ENCODE measurements at regions not wholly inside any gene's neighbourhood (a gene's known extent, or its start where the extent isn't known, plus 50 kb on each side); places are given as distances from the start of the nearest gene placed in this dataset.
A peak's percentile ranks its signal among the peaks of the same experiment; 100 is the strongest.

DNA sequence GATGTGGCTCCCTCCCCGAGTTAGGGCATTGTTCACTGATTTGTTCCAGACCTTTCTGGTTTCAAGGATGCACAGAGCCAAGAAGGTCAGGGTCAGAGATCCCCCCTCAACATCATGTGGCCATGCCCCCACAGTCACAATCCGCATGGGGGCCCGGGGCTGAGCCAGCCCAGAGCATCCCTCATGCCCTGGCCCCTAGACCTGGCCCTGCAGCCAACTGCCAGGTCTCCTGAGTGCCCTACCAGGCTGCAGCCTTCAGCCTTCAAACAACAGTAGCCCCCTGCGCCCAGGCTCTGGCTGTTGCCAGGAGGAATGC, 142.4 kb downstream of the CRYBB2 start:
- Histone ChIP-seq H3K4me3 (replicated peaks; ENCODE audit: low read depth, low read length) (no peak overlapping the region), H3K36me3 (ENCODE audit: control insufficient read depth, insufficient read depth, low read length) (peaks cover 4% of the 10 kb centered on the region), H3K27me3 (replicated peaks; ENCODE audit: control insufficient read depth, insufficient read depth, low read length) (no peaks in the 10 kb centered on the region)
- no peak for TF ChIP-seq CTCF (IDR thresholded peaks at IDR 0.05; ENCODE audit: insufficient read depth, low read length, poor library complexity, severe bottlenecking)
- DNase-seq (ENCODE audit: extremely low read depth, insufficient read length) = no peak

- peak; percentile 27 for DNase-seq (ENCODE audit: extremely low read depth, insufficient read length)
- H3K4me3 ChIP-seq (replicated peaks; ENCODE audit: low read depth, low read length) = no peak overlapping the region
- no peaks in the 10 kb centered on the region for H3K27me3 ChIP-seq (replicated peaks; ENCODE audit: control insufficient read depth, insufficient read depth, low read length)
- TF ChIP-seq CTCF (IDR thresholded peaks at IDR 0.05; ENCODE audit: insufficient read depth, low read length, poor library complexity, severe bottlenecking) = peak; percentile 90
- H3K36me3 ChIP-seq (ENCODE audit: control insufficient read depth, insufficient read depth, low read length) = peaks cover 4% of the 10 kb centered on the region
These were observed 142.9 kb downstream of the CRYBB2 start for GRCh38 chr22:25362215-25362882.

GRCh38 chr22:25362883-25363240, 143.4 kb downstream of the CRYBB2 start:
- DNase-seq (ENCODE audit: extremely low read depth, insufficient read length) = no peak
- Histone ChIP-seq H3K36me3 (ENCODE audit: control insufficient read depth, insufficient read depth, low read length) (peaks cover 2% of the 10 kb centered on the region), H3K4me3 (replicated peaks; ENCODE audit: low read depth, low read length) (no peak overlapping the region), H3K27me3 (replicated peaks; ENCODE audit: control insufficient read depth, insufficient read depth, low read length) (no peaks in the 10 kb centered on the region)
- no peak for TF ChIP-seq CTCF (IDR thresholded peaks at IDR 0.05; ENCODE audit: insufficient read depth, low read length, poor library complexity, severe bottlenecking)

DNA sequence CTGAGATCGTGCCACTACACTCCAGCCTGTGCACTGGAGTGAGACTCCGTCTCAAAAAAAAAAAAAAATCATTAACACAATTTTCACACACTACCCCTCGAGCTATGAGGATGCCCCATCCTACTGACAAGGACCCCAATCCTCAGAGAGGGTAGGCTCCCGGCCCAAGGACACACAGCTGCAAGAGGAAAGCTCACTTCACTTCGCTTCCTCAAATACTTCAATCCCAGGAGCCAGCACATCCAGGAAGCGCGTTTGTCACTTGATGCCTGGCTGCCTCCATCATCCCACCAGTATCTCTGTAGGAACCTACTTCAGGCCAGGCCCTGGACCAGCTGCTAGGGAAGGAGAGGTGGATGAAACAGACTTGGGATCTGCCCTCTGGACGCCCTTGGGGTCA, 144.0 kb downstream of the CRYBB2 start:
- Histone ChIP-seq H3K27me3 (replicated peaks; ENCODE audit: control insufficient read depth, insufficient read depth, low read length) (no peaks in the 10 kb centered on the region), H3K36me3 (ENCODE audit: control insufficient read depth, insufficient read depth, low read length) (peaks cover 2% of the 10 kb centered on the region), H3K4me3 (replicated peaks; ENCODE audit: low read depth, low read length) (no peak overlapping the region)
- TF ChIP-seq CTCF (IDR thresholded peaks at IDR 0.05; ENCODE audit: insufficient read depth, low read length, poor library complexity, severe bottlenecking) = no peak
- DNase-seq (ENCODE audit: extremely low read depth, insufficient read length) = no peak

- H3K36me3 ChIP-seq (ENCODE audit: control insufficient read depth, insufficient read depth, low read length) = peaks cover 2% of the 10 kb centered on the region
- no peak overlapping the region for H3K4me3 ChIP-seq (replicated peaks; ENCODE audit: low read depth, low read length)
- no peak for TF ChIP-seq CTCF (IDR thresholded peaks at IDR 0.05; ENCODE audit: insufficient read depth, low read length, poor library complexity, severe bottlenecking)
- H3K27me3 ChIP-seq (replicated peaks; ENCODE audit: control insufficient read depth, insufficient read depth, low read length) = no peaks in the 10 kb centered on the region
- no peak for DNase-seq (ENCODE audit: extremely low read depth, insufficient read length)
These were observed 144.8 kb downstream of the CRYBB2 start for GRCh38 chr22:25364281-25364680.

- Histone ChIP-seq H3K27me3 (replicated peaks; ENCODE audit: control insufficient read depth, insufficient read depth, low read length) (no peaks in the 10 kb centered on the region), H3K4me3 (replicated peaks; ENCODE audit: low read depth, low read length) (no peak overlapping the region), H3K36me3 (ENCODE audit: control insufficient read depth, insufficient read depth, low read length) (peaks cover 2% of the 10 kb centered on the region)
- TF ChIP-seq CTCF (IDR thresholded peaks at IDR 0.05; ENCODE audit: insufficient read depth, low read length, poor library complexity, severe bottlenecking) = no peak
- DNase-seq (ENCODE audit: extremely low read depth, insufficient read length) = no peak
These were observed 145.3 kb downstream of the CRYBB2 start for GRCh38 chr22:25364736-25365241.

Measured in GM06990 (cell line).